ENCODE measurements at regions not wholly inside any gene's neighbourhood (a gene's known extent, or its start where the extent isn't known, plus 50 kb on each side); places are given as distances from the start of the nearest gene placed in this dataset.

GRCh38 chr7:29626730-29627129 lies 63.1 kb downstream of the PRR15 start:
- no peak for TF ChIP-seq CTCF (IDR thresholded peaks at IDR 0.05)
- TF ChIP-seq EZH2 (IDR thresholded peaks at IDR 0.05; ENCODE audit: borderline replicate concordance, insufficient read depth, low read depth, low read length, poor library complexity, severe bottlenecking), result no peak
